ENCODE measurements at regions not wholly inside any gene's neighbourhood (a gene's known extent, or its start where the extent isn't known, plus 50 kb on each side); places are given as distances from the start of the nearest gene placed in this dataset.

DNA sequence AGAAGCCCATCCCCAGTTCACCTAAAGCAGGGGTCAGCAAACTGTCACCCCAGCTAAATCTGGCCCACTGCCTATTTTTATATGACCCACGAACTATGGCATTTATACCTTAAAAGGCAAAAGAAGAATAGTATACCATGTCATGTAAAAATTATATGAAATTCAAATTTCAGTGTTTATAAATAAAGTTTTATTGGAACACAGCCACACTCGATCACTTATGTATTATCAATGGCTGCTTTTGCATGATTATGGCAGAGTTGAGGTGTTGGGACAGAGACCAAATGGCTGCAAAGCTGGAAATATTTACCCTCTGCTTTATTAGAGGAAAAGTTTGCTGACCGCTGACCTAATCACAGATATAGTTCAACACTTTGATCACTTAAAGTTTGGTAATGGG, 59.2 kb upstream of the GATB start:
- no CpG with 5 or more reads among the region's 3 CpGs for WGBS (ENCODE audit: extremely low coverage, insufficient read length, low lambda C conversion rate)
- H3K27me3 Mint-ChIP-seq (ENCODE audit: low read depth): peaks cover 11% of the 10 kb centered on the region
- H2BK20ac ChIP-seq (ENCODE audit: low read depth, low read length, poor library complexity, severe bottlenecking): no peak overlapping the region
- no peaks in the 10 kb centered on the region for H3K79me2 ChIP-seq (ENCODE audit: insufficient read depth, low read length)
- H3K9ac ChIP-seq (ENCODE audit: extremely low read depth, insufficient read length, low read length): no peak overlapping the region
- H3K14ac ChIP-seq (ENCODE audit: insufficient read depth, low read length): no peak overlapping the region
- no peak for DNase-seq
- H2BK120ac ChIP-seq (ENCODE audit: low read depth, low read length, poor library complexity, severe bottlenecking): no peak overlapping the region
- H2AK5ac ChIP-seq (ENCODE audit: insufficient read length, low read length): no peak overlapping the region
- H3K27me3 ChIP-seq (ENCODE audit: insufficient read depth, low read length): no peaks in the 10 kb centered on the region
- no peak overlapping the region for H3K56ac ChIP-seq (ENCODE audit: insufficient read length, low read depth, low read length)
- H2AFZ ChIP-seq (ENCODE audit: low read length): no peak overlapping the region
- H3K4me3 Mint-ChIP-seq: no peak overlapping the region
- no peak overlapping the region for H3K18ac ChIP-seq (ENCODE audit: insufficient read length, low read depth, low read length)
- no peaks in the 10 kb centered on the region for H3K4me1 Mint-ChIP-seq
- H4K20me1 ChIP-seq (ENCODE audit: control insufficient read depth, insufficient read depth, insufficient read length): no peaks in the 10 kb centered on the region
- no peak overlapping the region for H3K27ac ChIP-seq (ENCODE audit: insufficient read length, low read depth, low read length)
- no peak overlapping the region for H4K91ac ChIP-seq (ENCODE audit: insufficient read length, low read depth, low read length)
- H2BK5ac ChIP-seq (ENCODE audit: insufficient read length, low read length): no peak overlapping the region
- H2BK15ac ChIP-seq (ENCODE audit: low read depth, low read length): no peak overlapping the region
- no peak overlapping the region for H3K23ac ChIP-seq (ENCODE audit: insufficient read length, low read depth, low read length)
- no peaks in the 10 kb centered on the region for H3K23me2 ChIP-seq (ENCODE audit: insufficient read length, low read depth, low read length, poor library complexity, severe bottlenecking)
- H4K8ac ChIP-seq (replicated peaks; ENCODE audit: insufficient read length, low read depth, low read length): no peak overlapping the region
- no peak overlapping the region for H3T11ph ChIP-seq (ENCODE audit: low read length)
- TF ChIP-seq CTCF (conservative IDR thresholded peaks at IDR 0.05): no peak
- H3K9me3 Mint-ChIP-seq: peaks cover 28 to 33% of the 10 kb centered on the region in 2 experiments
- H2BK12ac ChIP-seq (ENCODE audit: insufficient read length, low read depth, low read length): no peak overlapping the region
- no peaks in the 10 kb centered on the region for H3K4me1 ChIP-seq (ENCODE audit: insufficient read depth, low read length)
- no peak overlapping the region for H3K4ac ChIP-seq (ENCODE audit: low read depth, low read length)
- no peak overlapping the region for H3K27ac Mint-ChIP-seq
- H3K79me1 ChIP-seq (ENCODE audit: insufficient read depth, low read depth, low read length, poor library complexity, severe bottlenecking): no peaks in the 10 kb centered on the region
- H3K4me2 ChIP-seq (ENCODE audit: insufficient read depth, insufficient read length, low read length): no peak overlapping the region
- H3K36me3 Mint-ChIP-seq (ENCODE audit: insufficient read depth in 1 of 3, low read depth in 3 of 3): peaks cover 10 to 23% (median 22%) of the 10 kb centered on the region in 3 experiments
- no peak overlapping the region for H4K5ac ChIP-seq (ENCODE audit: insufficient read length, low read depth, low read length)
- no peaks in the 10 kb centered on the region for H3K9me3 ChIP-seq (ENCODE audit: control insufficient read depth, low read depth, low read length)
